Astrocyte of the spinal cord (primary cell): ENCODE measurements at regions not wholly inside any gene's neighbourhood (a gene's known extent, or its start where the extent isn't known, plus 50 kb on each side); places are given as distances from the start of the nearest gene placed in this dataset.
"Not testable (repeated sequence)": the region's sequence is repeated elsewhere in the genome, so short reads cannot be mapped to it uniquely, and the experiment has no call there.

ENCODE experiments used
- DNase-seq: peaks from one replicate; pipeline ENCODE4 v3.0.0; 2011; ENCODE audit warnings: low read depth, low spot score
- H3K4me3 ChIP-seq: 2 replicates; pipeline ENCODE4 v1.5.1; 2011; ENCODE audit warnings: low read depth, mild to moderate bottlenecking, low read length, moderate library complexity
- in situ Hi-C: cut with HindIII; loops from 2 replicates; pipeline ENCODE4 v1.10.0; 2017; ENCODE audit warnings: low sequenced_read_pairs
- TF ChIP-seq, protein P1 (sequence below): IDR thresholded peaks from 2 replicates; pipeline ENCODE4 v1.5.1; 2012; ENCODE audit warnings: low read depth, mild to moderate bottlenecking, low read length, inconsistent platforms

- no peak overlapping the region for H3K4me3 ChIP-seq
- TF ChIP-seq, protein P1, sequence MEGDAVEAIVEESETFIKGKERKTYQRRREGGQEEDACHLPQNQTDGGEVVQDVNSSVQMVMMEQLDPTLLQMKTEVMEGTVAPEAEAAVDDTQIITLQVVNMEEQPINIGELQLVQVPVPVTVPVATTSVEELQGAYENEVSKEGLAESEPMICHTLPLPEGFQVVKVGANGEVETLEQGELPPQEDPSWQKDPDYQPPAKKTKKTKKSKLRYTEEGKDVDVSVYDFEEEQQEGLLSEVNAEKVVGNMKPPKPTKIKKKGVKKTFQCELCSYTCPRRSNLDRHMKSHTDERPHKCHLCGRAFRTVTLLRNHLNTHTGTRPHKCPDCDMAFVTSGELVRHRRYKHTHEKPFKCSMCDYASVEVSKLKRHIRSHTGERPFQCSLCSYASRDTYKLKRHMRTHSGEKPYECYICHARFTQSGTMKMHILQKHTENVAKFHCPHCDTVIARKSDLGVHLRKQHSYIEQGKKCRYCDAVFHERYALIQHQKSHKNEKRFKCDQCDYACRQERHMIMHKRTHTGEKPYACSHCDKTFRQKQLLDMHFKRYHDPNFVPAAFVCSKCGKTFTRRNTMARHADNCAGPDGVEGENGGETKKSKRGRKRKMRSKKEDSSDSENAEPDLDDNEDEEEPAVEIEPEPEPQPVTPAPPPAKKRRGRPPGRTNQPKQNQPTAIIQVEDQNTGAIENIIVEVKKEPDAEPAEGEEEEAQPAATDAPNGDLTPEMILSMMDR: no peak
- no peak for DNase-seq
- in situ Hi-C loops: no loop called here
Observed at GRCh38 chr1:227486559-227486958, 76.8 kb upstream of the ZNF678 start.

GRCh38 chr1:227482023-227482299 lies 81.4 kb upstream of the ZNF678 start:
- H3K4me3 ChIP-seq: no peak overlapping the region
- no peak for DNase-seq
- in situ Hi-C loops: no loop called here
- TF ChIP-seq, protein P1: no peak

- DNase-seq, H3K4me3 ChIP-seq, in situ Hi-C loops: not testable (repeated sequence)
Observed at GRCh38 chr1:227474072-227474471, 89.3 kb upstream of the ZNF678 start.

DNA sequence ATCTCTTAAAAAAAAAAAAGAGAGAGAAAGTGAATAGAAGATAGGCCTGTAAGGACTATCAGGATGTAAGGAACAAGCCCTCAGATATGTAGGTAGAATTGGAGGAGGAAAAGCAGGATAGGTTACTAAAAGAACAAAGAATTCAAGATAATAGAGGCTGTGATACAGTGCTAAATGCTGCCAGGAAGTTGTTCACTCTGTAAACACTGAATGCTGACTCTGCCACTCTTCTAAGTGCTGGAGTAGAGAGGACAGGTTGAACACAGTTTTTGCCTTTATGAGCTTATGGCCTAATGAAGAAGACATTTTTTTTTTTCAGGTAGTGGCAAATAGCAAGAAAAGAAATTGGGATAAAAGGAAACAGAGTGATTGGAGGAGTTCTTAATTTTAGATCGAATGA lies 90.6 kb upstream of the ZNF678 start:
- in situ Hi-C loops: no loop called here
- TF ChIP-seq, protein P1: no peak
- no peak for DNase-seq
- H3K4me3 ChIP-seq: no peak overlapping the region

GRCh38 chr1:227470688-227471087 lies 92.7 kb upstream of the ZNF678 start:
- TF ChIP-seq, protein P1: no peak
- no peak overlapping the region for H3K4me3 ChIP-seq
- in situ Hi-C loops: no loop called here
- no peak for DNase-seq

GRCh38 chr1:227469708-227470107 lies 93.6 kb upstream of the ZNF678 start:
- no peak overlapping the region for H3K4me3 ChIP-seq
- in situ Hi-C loops: no loop called here
- DNase-seq: no peak
- TF ChIP-seq, protein P1: no peak

- TF ChIP-seq, protein P1: no peak
- in situ Hi-C loops: no loop called here
- no peak for DNase-seq
- no peak overlapping the region for H3K4me3 ChIP-seq
Observed at GRCh38 chr1:227466039-227466645, 97.2 kb upstream of the ZNF678 start.
